Central memory CD4-positive, alpha-beta T cell (primary cell): ENCODE measurements at regions not wholly inside any gene's neighbourhood (a gene's known extent, or its start where the extent isn't known, plus 50 kb on each side); places are given as distances from the start of the nearest gene placed in this dataset.

Experiments
- DNase-seq: peaks from one replicate; pipeline ENCODE4 v3.0.0; 2022

GRCh38 chrX:125012585-125012984 lies 307.1 kb upstream of the TEX13C start:
- DNase-seq: no peak

DNA sequence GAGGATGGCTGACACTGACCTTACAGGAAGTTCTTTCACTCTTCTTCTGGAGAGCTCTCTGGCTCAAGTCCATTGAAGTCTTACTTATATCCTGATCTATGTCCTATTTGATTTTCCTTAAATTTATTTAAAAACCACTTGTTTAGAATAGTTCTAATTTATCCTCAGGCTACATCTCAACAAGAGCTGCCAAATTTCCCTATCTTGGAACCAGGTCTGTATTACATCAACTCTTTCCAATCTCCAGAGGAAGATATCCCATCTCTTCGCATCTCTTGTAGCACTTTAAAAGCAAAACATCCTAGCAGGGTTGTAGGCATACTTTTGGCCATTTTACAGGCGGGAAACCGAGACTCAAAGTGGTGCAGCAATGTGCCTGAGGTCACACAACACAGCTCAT lies 290.5 kb upstream of the TEX13C start:
- DNase-seq: no peak
